Astrocyte (in vitro differentiated cells and primary cell): ENCODE measurements at regions not wholly inside any gene's neighbourhood (a gene's known extent, or its start where the extent isn't known, plus 50 kb on each side); places are given as distances from the start of the nearest gene placed in this dataset.

Experiments
- DNase-seq: peaks from one replicate; pipeline ENCODE4 v3.0.0-alpha.2; 2010; ENCODE audit warnings: low read depth
- FAIRE-seq: peaks from 2 replicates; lab custom pipeline; 2011; peaks lifted over from hg19 to GRCh38; lab: Jason Lieb, UNC
- H2AFZ ChIP-seq: 2 replicates; pipeline ENCODE4 v1.6.0; 2012; ENCODE audit warnings: low read depth, low read length, inconsistent platforms
- H3K27ac ChIP-seq: 2 replicates; pipeline ENCODE4 v1.5.1; 2011; ENCODE audit warnings: low read depth, low read length, inconsistent platforms
- H3K27me3 ChIP-seq: 2 replicates; pipeline ENCODE4 v1.6.0; 2011; ENCODE audit warnings: low read length, inconsistent platforms; ENCODE audit not compliant: insufficient read depth
- H3K36me3 ChIP-seq: 2 replicates; pipeline ENCODE4 v1.5.1; 2011; ENCODE audit warnings: low read length, inconsistent platforms; ENCODE audit not compliant: insufficient read depth
- H3K4me1 ChIP-seq: 2 replicates; pipeline ENCODE4 v1.5.1; 2011; ENCODE audit warnings: low read length, inconsistent platforms; ENCODE audit not compliant: insufficient read depth
- H3K4me2 ChIP-seq: 2 replicates; pipeline ENCODE4 v1.6.0; 2012; ENCODE audit warnings: low read length, inconsistent platforms
- H3K4me3 ChIP-seq: 2 replicates; pipeline ENCODE4 v1.5.1; 2011; ENCODE audit warnings: low read depth, mild to moderate bottlenecking, low read length, inconsistent platforms; ENCODE audit not compliant: insufficient read depth
- H3K79me2 ChIP-seq: 2 replicates; pipeline ENCODE4 v1.6.0; 2012; ENCODE audit warnings: mild to moderate bottlenecking, low read length, inconsistent platforms; ENCODE audit not compliant: insufficient read depth
- H3K9ac ChIP-seq: 2 replicates; pipeline ENCODE4 v1.6.0; 2012; ENCODE audit warnings: mild to moderate bottlenecking, low read length, inconsistent platforms
- H3K9me3 ChIP-seq: 2 replicates; pipeline ENCODE4 v1.5.1; 2012; ENCODE audit warnings: low read depth, mild to moderate bottlenecking, low read length, inconsistent platforms; ENCODE audit not compliant: insufficient read depth
- H4K20me1 ChIP-seq: 2 replicates; pipeline ENCODE4 v1.6.0; 2012; ENCODE audit warnings: low read length, inconsistent platforms; ENCODE audit not compliant: insufficient read depth
- H3K27ac Mint-ChIP-seq: one replicate; pipeline ENCODE4 v1.8.0; 2021; ENCODE audit warnings: mild to moderate bottlenecking, mixed read lengths; ENCODE audit not compliant: unreplicated experiment
- H3K27me3 Mint-ChIP-seq: one replicate; pipeline ENCODE4 v1.8.0; 2021; ENCODE audit warnings: low read depth, mixed read lengths; ENCODE audit not compliant: unreplicated experiment
- H3K36me3 Mint-ChIP-seq: one replicate; pipeline ENCODE4 v1.8.0; 2021; ENCODE audit warnings: low read depth, mixed read lengths; ENCODE audit not compliant: unreplicated experiment
- H3K4me1 Mint-ChIP-seq: one replicate; pipeline ENCODE4 v1.8.0; 2021; ENCODE audit warnings: low read depth, mixed read lengths; ENCODE audit not compliant: unreplicated experiment
- H3K4me3 Mint-ChIP-seq: one replicate; pipeline ENCODE4 v1.8.0; 2021; ENCODE audit warnings: mild to moderate bottlenecking, moderate library complexity, mixed read lengths; ENCODE audit not compliant: unreplicated experiment
- H3K9me3 Mint-ChIP-seq: one replicate; pipeline ENCODE4 v1.8.0; 2021; ENCODE audit warnings: mild to moderate bottlenecking, mixed read lengths; ENCODE audit not compliant: unreplicated experiment
- EZH2 ChIP-seq: IDR thresholded peaks from 2 replicates; pipeline ENCODE4 v1.6.1; 2012; ENCODE audit warnings: mild to moderate bottlenecking, low read length, inconsistent platforms; ENCODE audit not compliant: insufficient read depth
- TF ChIP-seq, protein P1 (sequence below): IDR thresholded peaks from 2 replicates; pipeline ENCODE4 v1.5.1; 2011; ENCODE audit warnings: low read depth, mild to moderate bottlenecking, inconsistent platforms, low read length, moderate library complexity; ENCODE audit not compliant: insufficient read depth

DNA sequence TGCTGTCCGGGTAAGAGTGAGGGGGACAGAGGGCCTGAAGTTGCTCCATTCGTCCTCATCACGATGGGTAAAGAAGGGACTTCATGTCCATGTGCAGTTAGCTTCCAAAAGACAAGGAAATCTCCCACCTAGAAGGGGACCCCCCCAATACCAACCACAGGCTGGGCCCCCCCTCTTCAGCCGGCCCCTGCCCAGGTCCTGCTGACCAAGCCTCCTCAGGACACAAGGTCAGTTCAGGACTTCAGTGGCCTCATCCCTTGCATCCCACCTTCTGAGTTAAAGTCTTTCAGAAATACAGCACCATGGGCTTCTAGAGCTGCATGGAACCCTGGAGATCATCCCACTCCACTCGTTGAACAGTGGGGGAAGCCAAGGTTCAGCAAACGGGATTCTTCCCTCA, 115.4 kb upstream of the ERG start:
- no peak for FAIRE-seq
- H3K27me3 Mint-ChIP-seq = peaks cover 28% of the 10 kb centered on the region
- no peaks in the 10 kb centered on the region for H3K79me2 ChIP-seq

DNA sequence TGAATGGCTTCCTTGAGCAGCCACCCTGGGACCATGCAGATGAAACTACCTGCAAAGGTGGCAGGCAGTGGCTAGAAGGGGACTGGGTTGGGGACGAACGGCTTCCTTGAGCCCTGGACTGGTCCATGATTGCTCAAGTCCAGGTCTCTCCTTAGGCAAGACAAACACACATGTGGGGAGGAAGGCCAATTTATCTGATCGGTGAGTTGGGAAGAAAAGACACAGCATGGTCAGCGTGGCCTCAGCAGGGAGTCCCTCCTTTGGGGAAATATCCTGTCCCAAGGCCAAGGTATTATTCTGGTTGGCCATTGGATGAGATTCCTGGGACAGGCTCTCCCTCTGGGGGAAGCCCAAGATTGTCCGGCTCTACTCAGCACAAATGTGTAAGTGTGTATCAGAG, 116.3 kb upstream of the ERG start:
- Histone ChIP-seq H3K4me1 (no peaks in the 10 kb centered on the region), H3K27ac (no peak overlapping the region), H3K27me3 (peaks cover 24% of the 10 kb centered on the region), H3K36me3 (no peaks in the 10 kb centered on the region), H3K4me2 (no peak overlapping the region), H3K9ac (no peak overlapping the region), H4K20me1 (no peaks in the 10 kb centered on the region), H3K79me2 (no peaks in the 10 kb centered on the region), H3K9me3 (no peaks in the 10 kb centered on the region), H3K4me3 (no peak overlapping the region), H2AFZ (no peak overlapping the region)
- Mint-ChIP-seq H3K4me3 (no peak overlapping the region), H3K27me3 (peaks cover 36% of the 10 kb centered on the region), H3K9me3 (peaks cover 11% of the 10 kb centered on the region), H3K4me1 (no peaks in the 10 kb centered on the region), H3K36me3 (peaks cover 3% of the 10 kb centered on the region), H3K27ac (no peak overlapping the region)
- DNase-seq (no peak), FAIRE-seq (no peak)
- no peak for TF ChIP-seq EZH2
- TF ChIP-seq, protein P1, sequence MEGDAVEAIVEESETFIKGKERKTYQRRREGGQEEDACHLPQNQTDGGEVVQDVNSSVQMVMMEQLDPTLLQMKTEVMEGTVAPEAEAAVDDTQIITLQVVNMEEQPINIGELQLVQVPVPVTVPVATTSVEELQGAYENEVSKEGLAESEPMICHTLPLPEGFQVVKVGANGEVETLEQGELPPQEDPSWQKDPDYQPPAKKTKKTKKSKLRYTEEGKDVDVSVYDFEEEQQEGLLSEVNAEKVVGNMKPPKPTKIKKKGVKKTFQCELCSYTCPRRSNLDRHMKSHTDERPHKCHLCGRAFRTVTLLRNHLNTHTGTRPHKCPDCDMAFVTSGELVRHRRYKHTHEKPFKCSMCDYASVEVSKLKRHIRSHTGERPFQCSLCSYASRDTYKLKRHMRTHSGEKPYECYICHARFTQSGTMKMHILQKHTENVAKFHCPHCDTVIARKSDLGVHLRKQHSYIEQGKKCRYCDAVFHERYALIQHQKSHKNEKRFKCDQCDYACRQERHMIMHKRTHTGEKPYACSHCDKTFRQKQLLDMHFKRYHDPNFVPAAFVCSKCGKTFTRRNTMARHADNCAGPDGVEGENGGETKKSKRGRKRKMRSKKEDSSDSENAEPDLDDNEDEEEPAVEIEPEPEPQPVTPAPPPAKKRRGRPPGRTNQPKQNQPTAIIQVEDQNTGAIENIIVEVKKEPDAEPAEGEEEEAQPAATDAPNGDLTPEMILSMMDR = no peak

More for the DNA sequence above, 115.4 kb upstream of the ERG start:
- Mint-ChIP-seq H3K9me3 (peaks cover 10% of the 10 kb centered on the region), H3K36me3 (peaks cover 3% of the 10 kb centered on the region), H3K27ac (no peak overlapping the region), H3K4me3 (no peak overlapping the region), H3K4me1 (no peaks in the 10 kb centered on the region)
- Histone ChIP-seq H3K36me3 (no peaks in the 10 kb centered on the region), H3K4me2 (no peak overlapping the region), H3K4me3 (no peak overlapping the region), H3K9me3 (no peaks in the 10 kb centered on the region), H3K27ac (no peak overlapping the region), H3K4me1 (no peaks in the 10 kb centered on the region), H3K9ac (no peak overlapping the region), H3K27me3 (peaks cover 26% of the 10 kb centered on the region), H4K20me1 (no peaks in the 10 kb centered on the region), H2AFZ (no peak overlapping the region)
- no peak for DNase-seq
- TF ChIP-seq, protein P1 = no peak
- no peak for TF ChIP-seq EZH2

DNA sequence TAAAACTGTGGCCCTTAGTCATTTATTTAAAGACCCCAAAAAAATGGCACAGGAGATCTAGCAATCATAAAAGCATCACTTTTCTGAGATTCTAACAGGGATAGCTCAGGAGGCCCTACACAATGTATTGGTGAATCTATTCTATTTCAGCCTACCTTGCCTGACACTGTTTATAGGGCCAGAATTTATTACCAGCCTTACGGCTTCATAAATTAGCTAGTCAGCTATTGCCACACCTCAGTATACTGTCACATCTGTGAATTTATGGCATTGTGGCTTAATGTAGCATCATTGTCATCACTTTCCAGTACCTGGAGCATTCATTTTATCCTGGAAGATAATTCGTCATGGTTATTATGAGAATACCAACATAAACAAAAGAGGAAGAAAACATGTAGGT, 121.2 kb upstream of the ERG start:
- H3K9me3 ChIP-seq = no peaks in the 10 kb centered on the region
- H3K27me3 ChIP-seq = peaks cover 9% of the 10 kb centered on the region
- no peak overlapping the region for H3K4me3 Mint-ChIP-seq
- no peaks in the 10 kb centered on the region for H3K36me3 ChIP-seq
- no peaks in the 10 kb centered on the region for H3K79me2 ChIP-seq
- no peaks in the 10 kb centered on the region for H3K4me1 Mint-ChIP-seq
- H3K27me3 Mint-ChIP-seq = peaks cover 29% of the 10 kb centered on the region
- no peak overlapping the region for H3K9ac ChIP-seq
- no peak overlapping the region for H2AFZ ChIP-seq
- no peak for DNase-seq
- H3K9me3 Mint-ChIP-seq = peaks cover 9% of the 10 kb centered on the region
- no peak overlapping the region for H3K4me3 ChIP-seq
- H3K36me3 Mint-ChIP-seq = peaks cover under 1% of the 10 kb centered on the region
- no peak for FAIRE-seq
- no peak overlapping the region for H3K27ac Mint-ChIP-seq
- TF ChIP-seq EZH2 = no peak
- TF ChIP-seq, protein P1 = no peak
- H3K4me1 ChIP-seq = no peaks in the 10 kb centered on the region
- no peak overlapping the region for H3K27ac ChIP-seq
- no peaks in the 10 kb centered on the region for H4K20me1 ChIP-seq
- no peak overlapping the region for H3K4me2 ChIP-seq
